ENCODE measurements at regions not wholly inside any gene's neighbourhood (a gene's known extent, or its start where the extent isn't known, plus 50 kb on each side); places are given as distances from the start of the nearest gene placed in this dataset.

- Mint-ChIP-seq H3K4me1 (peaks cover 3% of the 10 kb centered on the region), H3K36me3 (peaks cover 6% of the 10 kb centered on the region), H3K27me3 (ENCODE audit: insufficient read depth, low read depth) (peaks cover 3% of the 10 kb centered on the region), H3K9me3 (peaks cover 18% of the 10 kb centered on the region), H3K4me3 (no peak overlapping the region), H3K27ac (no peak overlapping the region)
- Histone ChIP-seq H4K20me1 (ENCODE audit: low read depth) (no peaks in the 10 kb centered on the region), H3K9ac (no peak overlapping the region), H3F3A (ENCODE audit: low read depth) (no peaks in the 10 kb centered on the region), H3K4me1 (no peaks in the 10 kb centered on the region), H3K4me2 (no peak overlapping the region), H3K79me2 (ENCODE audit: low read depth) (no peaks in the 10 kb centered on the region), H3K9me3 (ENCODE audit: low read depth) (no peaks in the 10 kb centered on the region), H2AFZ (replicated peaks) (no peak overlapping the region), H3K27ac (no peak overlapping the region), H3K4me3 (no peak overlapping the region), H3K36me3 (no peaks in the 10 kb centered on the region), H3K27me3 (no peaks in the 10 kb centered on the region)
- TF ChIP-seq EZH2phosphoT487 (IDR thresholded peaks at IDR 0.05) = no peak
- TF ChIP-seq CTCF (IDR thresholded peaks at IDR 0.05) = no peak
- no peak for TF ChIP-seq EZH2 (IDR thresholded peaks at IDR 0.05)
- no peak for DNase-seq (ENCODE audit: low spot score)
Observed at GRCh38 chr1:43021547-43022474, 63.1 kb upstream of the SLC2A1 start.

- Mint-ChIP-seq H3K27ac (peak overlapping the region; percentile 16), H3K4me3 (no peak overlapping the region), H3K27me3 (ENCODE audit: insufficient read depth, low read depth) (peaks cover 7% of the 10 kb centered on the region), H3K4me1 (peaks cover 7% of the 10 kb centered on the region), H3K36me3 (peaks cover 6% of the 10 kb centered on the region), H3K9me3 (peaks cover 23% of the 10 kb centered on the region)
- H3K27me3 ChIP-seq = no peaks in the 10 kb centered on the region
- no peaks in the 10 kb centered on the region for H4K20me1 ChIP-seq (ENCODE audit: low read depth)
- H3F3A ChIP-seq (ENCODE audit: low read depth) = no peaks in the 10 kb centered on the region
- no peaks in the 10 kb centered on the region for H3K36me3 ChIP-seq
- no peak overlapping the region for H3K4me3 ChIP-seq
- no peaks in the 10 kb centered on the region for H3K79me2 ChIP-seq (ENCODE audit: low read depth)
- no peaks in the 10 kb centered on the region for H3K9me3 ChIP-seq (ENCODE audit: low read depth)
- TF ChIP-seq CTCF (IDR thresholded peaks at IDR 0.05) (no peak), EZH2 (IDR thresholded peaks at IDR 0.05) (no peak), EZH2phosphoT487 (IDR thresholded peaks at IDR 0.05) (no peak)
- H3K4me2 ChIP-seq = no peak overlapping the region
- no peaks in the 10 kb centered on the region for H3K4me1 ChIP-seq
- no peak overlapping the region for H2AFZ ChIP-seq (replicated peaks)
- H3K9ac ChIP-seq = no peak overlapping the region
- DNase-seq (ENCODE audit: low spot score) = no peak
- no peak overlapping the region for H3K27ac ChIP-seq
Observed at GRCh38 chr1:43019226-43019625, 60.6 kb upstream of the SLC2A1 start.

GRCh38 chr1:43018121-43018520 is 59.5 kb upstream of the SLC2A1 start:
- Histone ChIP-seq H3K4me2 (no peak overlapping the region), H3K4me1 (no peaks in the 10 kb centered on the region), H3K4me3 (no peak overlapping the region), H3K9me3 (ENCODE audit: low read depth) (no peaks in the 10 kb centered on the region), H4K20me1 (ENCODE audit: low read depth) (no peaks in the 10 kb centered on the region), H3K36me3 (no peaks in the 10 kb centered on the region), H3K9ac (no peak overlapping the region), H3K79me2 (ENCODE audit: low read depth) (no peaks in the 10 kb centered on the region), H2AFZ (replicated peaks) (no peak overlapping the region), H3K27ac (no peak overlapping the region), H3F3A (ENCODE audit: low read depth) (no peaks in the 10 kb centered on the region), H3K27me3 (no peaks in the 10 kb centered on the region)
- peak overlapping the region; percentile 30 for H3K27ac Mint-ChIP-seq
- peaks cover 32% of the 10 kb centered on the region for H3K9me3 Mint-ChIP-seq
- H3K4me3 Mint-ChIP-seq = no peak overlapping the region
- TF ChIP-seq EZH2phosphoT487 (IDR thresholded peaks at IDR 0.05) (no peak), CTCF (IDR thresholded peaks at IDR 0.05) (no peak), EZH2 (IDR thresholded peaks at IDR 0.05) (no peak)
- H3K36me3 Mint-ChIP-seq = peaks cover 13% of the 10 kb centered on the region
- H3K27me3 Mint-ChIP-seq (ENCODE audit: insufficient read depth, low read depth) = peaks cover 15% of the 10 kb centered on the region
- no peak for DNase-seq (ENCODE audit: low spot score)
- H3K4me1 Mint-ChIP-seq = peaks cover 8% of the 10 kb centered on the region

Data from neural progenitor cell (in vitro differentiated cells).